Retinal pigment epithelial cell (primary cell): ENCODE measurements at regions not wholly inside any gene's neighbourhood (a gene's known extent, or its start where the extent isn't known, plus 50 kb on each side); places are given as distances from the start of the nearest gene placed in this dataset.

ENCODE experiments used
- DNase-seq: peaks from one replicate; pipeline ENCODE4 v3.0.0-alpha.2; 2010; ENCODE audit warnings: low read depth
- H3K4me3 ChIP-seq: 2 replicates; pipeline ENCODE4 v1.5.1; 2011; ENCODE audit warnings: mild to moderate bottlenecking, low read length, control low read depth, moderate library complexity
- CTCF ChIP-seq: conservative IDR thresholded peaks from 2 replicates; pipeline ENCODE4 v1.5.1; 2011; ENCODE audit warnings: low read depth, low read length, control low read depth, inconsistent platforms

DNA sequence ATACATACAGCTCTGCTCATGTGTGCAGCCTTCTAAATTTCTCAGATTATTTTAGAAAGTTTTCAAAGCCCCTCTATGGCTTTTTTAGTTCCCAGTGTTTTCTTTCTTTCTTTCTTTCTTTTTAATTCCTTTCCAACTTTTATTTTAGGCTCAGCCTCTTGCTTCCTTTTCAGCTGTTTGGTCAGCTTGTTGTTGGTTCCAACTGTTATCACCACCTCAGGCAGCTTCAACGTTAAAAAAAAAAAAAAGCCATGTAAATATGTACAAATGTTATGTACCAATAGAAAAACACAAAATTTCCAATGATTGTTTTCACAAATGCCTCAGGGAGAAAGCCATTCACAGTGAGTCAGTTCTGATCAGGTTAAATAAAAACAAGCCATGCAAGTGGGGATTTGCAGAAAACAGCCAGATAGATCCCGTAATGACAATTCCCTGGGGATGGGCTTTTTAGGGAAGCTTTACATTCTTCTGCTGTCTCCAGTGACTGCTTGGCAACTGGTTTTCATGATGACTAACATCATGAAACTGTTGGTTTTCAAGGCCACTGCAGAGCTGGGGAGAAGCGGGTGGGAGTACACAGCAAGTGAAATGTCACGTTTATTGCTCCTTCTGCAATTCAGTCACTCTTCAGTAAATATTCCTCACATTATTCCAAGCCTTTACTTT is 908.4 kb downstream of the EPHA3 start:
- H3K4me3 ChIP-seq: no peak overlapping the region
- TF ChIP-seq CTCF: no peak
- no peak for DNase-seq

DNA sequence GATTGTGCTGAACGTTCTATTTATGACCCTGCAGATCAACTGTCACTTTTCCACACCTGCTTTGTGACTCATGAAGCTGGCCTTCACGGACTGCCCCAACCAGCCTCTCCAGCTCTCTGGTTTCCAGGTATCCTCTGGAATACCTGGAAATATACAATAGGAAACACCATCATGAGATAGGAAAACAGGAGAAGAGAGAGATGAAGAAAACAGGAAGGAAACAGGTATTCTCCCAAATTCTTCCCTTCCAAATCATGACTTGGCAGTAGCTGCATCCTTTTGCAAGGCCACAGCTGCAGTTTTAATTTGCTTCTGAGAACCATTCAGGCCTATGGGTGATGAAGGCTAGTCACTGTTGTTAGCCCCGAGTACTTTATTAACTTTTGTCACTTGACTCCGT is 909.1 kb downstream of the EPHA3 start:
- no peak for TF ChIP-seq CTCF

GRCh38 chr3:90018779-90019178 is 911.4 kb downstream of the EPHA3 start:
- no peak overlapping the region for H3K4me3 ChIP-seq
- no peak for DNase-seq
- TF ChIP-seq CTCF: no peak

More for the DNA sequence above, 909.1 kb downstream of the EPHA3 start:
- DNase-seq: no peak
- no peak overlapping the region for H3K4me3 ChIP-seq

DNA sequence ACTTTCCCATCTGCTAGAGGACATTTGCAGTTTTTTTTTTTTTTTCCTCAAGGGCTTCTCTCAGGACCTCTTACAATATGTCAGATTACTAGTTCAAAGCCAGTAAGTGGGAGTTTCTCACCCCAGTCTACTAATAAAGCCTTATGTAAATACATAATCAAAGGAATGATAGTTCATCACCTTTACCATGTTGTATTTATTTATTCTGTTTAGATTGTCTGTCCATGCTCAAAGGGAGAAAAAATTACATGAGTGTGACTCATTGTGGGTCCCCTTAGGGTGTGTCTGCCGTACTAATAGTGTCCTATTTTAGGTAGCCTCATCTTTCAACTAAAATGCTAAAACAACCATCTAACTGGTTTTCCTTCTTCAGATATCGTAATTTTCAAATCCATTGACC is 917.6 kb downstream of the EPHA3 start:
- no peak overlapping the region for H3K4me3 ChIP-seq
- DNase-seq: no peak
- no peak for TF ChIP-seq CTCF

DNA sequence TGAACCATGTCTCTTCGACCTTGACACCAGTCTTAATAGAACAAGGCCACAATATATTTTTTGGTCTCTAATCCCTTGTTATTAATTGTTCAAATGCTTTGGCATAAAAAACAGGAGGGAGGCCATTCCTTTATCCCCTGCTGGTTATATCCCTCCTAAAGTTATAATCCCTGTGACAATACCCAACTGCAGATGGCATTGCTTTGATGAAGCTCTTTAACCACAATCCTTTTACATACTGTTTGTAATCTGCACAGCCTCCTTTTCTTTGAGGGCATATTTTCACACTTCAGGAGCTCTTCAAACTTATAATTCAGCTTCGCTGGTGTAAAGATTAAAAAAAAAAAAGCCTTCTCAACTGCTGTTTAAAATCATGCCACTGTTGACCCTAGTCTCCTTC is 919.0 kb downstream of the EPHA3 start:
- H3K4me3 ChIP-seq: no peak overlapping the region
- DNase-seq: no peak
- no peak for TF ChIP-seq CTCF

DNA sequence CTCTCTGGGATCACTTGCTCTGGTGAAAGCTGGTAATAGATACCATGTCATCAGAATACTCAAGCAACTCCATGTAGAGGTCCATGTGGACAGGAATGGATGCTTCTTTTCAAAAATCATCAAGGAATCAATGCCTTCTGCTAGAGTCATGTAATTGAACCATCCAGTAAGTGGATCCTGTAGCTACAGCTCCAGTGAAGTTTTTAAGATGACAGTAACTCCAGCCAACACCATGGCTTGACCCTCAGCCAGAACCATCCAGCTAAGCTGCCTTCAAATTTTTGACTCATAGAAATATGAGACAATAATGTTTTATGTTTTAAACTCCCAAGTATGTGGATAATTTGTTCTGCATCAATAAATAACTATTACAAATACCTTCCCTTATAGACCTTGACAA is 923.7 kb downstream of the EPHA3 start:
- no peak overlapping the region for H3K4me3 ChIP-seq
- TF ChIP-seq CTCF: no peak
- DNase-seq: no peak

DNA sequence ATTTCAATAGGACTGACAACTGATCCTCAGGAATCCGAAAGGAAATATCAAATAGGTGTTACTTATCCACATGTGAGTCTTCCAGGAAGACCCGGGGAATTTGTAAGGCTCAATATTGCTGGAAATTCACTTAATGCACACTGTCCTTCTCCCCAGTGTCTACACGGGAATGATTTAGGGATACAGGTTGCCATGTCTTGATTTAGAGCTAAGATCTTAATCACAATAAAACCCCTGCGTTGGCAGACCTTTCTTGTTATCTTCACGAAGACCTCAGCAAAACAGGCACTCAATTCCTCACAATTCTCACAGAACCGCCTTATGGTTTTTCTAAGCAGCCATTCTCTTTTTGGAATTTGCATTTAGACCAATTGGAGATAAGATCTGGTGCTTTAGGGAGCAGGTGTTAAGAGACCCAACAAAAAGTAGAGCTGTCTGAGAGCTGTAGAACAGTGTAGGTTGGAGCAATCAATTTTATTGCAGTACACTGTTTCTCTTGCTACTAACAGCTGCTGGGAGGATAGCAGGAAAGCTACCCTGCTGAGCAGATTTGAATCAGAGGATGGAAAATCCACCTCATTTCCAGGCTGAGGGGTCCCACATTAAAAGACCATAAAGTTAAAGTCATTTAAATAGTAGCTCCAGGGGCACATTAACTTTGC is 925.7 kb downstream of the EPHA3 start:
- no peak overlapping the region for H3K4me3 ChIP-seq
- no peak for DNase-seq
- no peak for TF ChIP-seq CTCF
